H9 (cell line): ENCODE measurements at regions not wholly inside any gene's neighbourhood (a gene's known extent, or its start where the extent isn't known, plus 50 kb on each side); places are given as distances from the start of the nearest gene placed in this dataset.

Source experiments
- DNase-seq: peaks from one replicate; pipeline ENCODE4 v3.0.0-alpha.2; 2017
- H2AFZ ChIP-seq: one replicate; pipeline ENCODE4 v1.6.1; 2013; ENCODE audit warnings: mild to moderate bottlenecking, low read length, control low read depth, moderate library complexity
- H2AK5ac ChIP-seq: 2 replicates; pipeline ENCODE4 v1.6.1; 2013; ENCODE audit warnings: low read length, control low read depth, mixed read lengths; ENCODE audit not compliant: insufficient read length
- H2BK120ac ChIP-seq: one replicate; pipeline ENCODE4 v1.6.1; 2013; ENCODE audit warnings: low read depth, mild to moderate bottlenecking, low read length, control low read depth, inconsistent platforms; ENCODE audit not compliant: poor library complexity, severe bottlenecking
- H2BK12ac ChIP-seq: 2 replicates; pipeline ENCODE4 v1.6.1; 2013; ENCODE audit warnings: low read length, control low read depth, mixed read lengths, low read depth; ENCODE audit not compliant: insufficient read length
- H2BK15ac ChIP-seq: 2 replicates; pipeline ENCODE4 v1.6.1; 2013; ENCODE audit warnings: low read depth, low read length, control low read depth
- H2BK20ac ChIP-seq: one replicate; pipeline ENCODE4 v1.6.1; 2013; ENCODE audit warnings: low read depth, mild to moderate bottlenecking, low read length, control low read depth, inconsistent platforms; ENCODE audit not compliant: poor library complexity, severe bottlenecking
- H2BK5ac ChIP-seq: 2 replicates; pipeline ENCODE4 v1.6.1; 2013; ENCODE audit warnings: low read length, control low read depth, mixed read lengths; ENCODE audit not compliant: insufficient read length
- H3K14ac ChIP-seq: 2 replicates; pipeline ENCODE4 v1.6.1; 2013; ENCODE audit warnings: low read length, control low read depth; ENCODE audit not compliant: insufficient read depth
- H3K18ac ChIP-seq: 2 replicates; pipeline ENCODE4 v1.6.1; 2013; ENCODE audit warnings: low read depth, mild to moderate bottlenecking, mixed read lengths, low read length, control low read depth; ENCODE audit not compliant: insufficient read length
- H3K23ac ChIP-seq: 2 replicates; pipeline ENCODE4 v1.6.1; 2013; ENCODE audit warnings: low read length, control low read depth, mixed read lengths, low read depth; ENCODE audit not compliant: insufficient read length
- H3K23me2 ChIP-seq: 2 replicates; pipeline ENCODE4 v1.6.1; 2013; ENCODE audit warnings: low read depth, mild to moderate bottlenecking, mixed read lengths, low read length, control low read depth; ENCODE audit not compliant: insufficient read length, poor library complexity, severe bottlenecking
- H3K27ac ChIP-seq: 2 replicates; pipeline ENCODE4 v1.5.1; 2013; ENCODE audit warnings: low read length, control low read depth, mixed read lengths, low read depth; ENCODE audit not compliant: insufficient read length
- H3K27me3 ChIP-seq: 2 replicates; pipeline ENCODE4 v1.6.1; 2013; ENCODE audit warnings: low read length, control low read depth, inconsistent platforms; ENCODE audit not compliant: insufficient read depth
- H3K4ac ChIP-seq: 2 replicates; pipeline ENCODE4 v1.6.1; 2013; ENCODE audit warnings: low read depth, mild to moderate bottlenecking, control low read depth, inconsistent platforms, low read length, moderate library complexity
- H3K4me1 ChIP-seq: 2 replicates; pipeline ENCODE4 v1.6.1; 2013; ENCODE audit warnings: low read length, control low read depth, inconsistent platforms; ENCODE audit not compliant: insufficient read depth
- H3K4me2 ChIP-seq: 2 replicates; pipeline ENCODE4 v1.6.1; 2013; ENCODE audit warnings: low read length, control low read depth, mixed read lengths; ENCODE audit not compliant: insufficient read length, insufficient read depth
- H3K56ac ChIP-seq: 2 replicates; pipeline ENCODE4 v1.6.1; 2013; ENCODE audit warnings: low read depth, mild to moderate bottlenecking, mixed read lengths, low read length, control low read depth; ENCODE audit not compliant: insufficient read length
- H3K79me1 ChIP-seq: 2 replicates; pipeline ENCODE4 v1.6.1; 2013; ENCODE audit warnings: low read depth, mild to moderate bottlenecking, moderate library complexity, low read length, control low read depth, inconsistent platforms; ENCODE audit not compliant: insufficient read depth, poor library complexity, severe bottlenecking
- H3K79me2 ChIP-seq: 2 replicates; pipeline ENCODE4 v1.6.1; 2013; ENCODE audit warnings: low read length, control low read depth, inconsistent platforms; ENCODE audit not compliant: insufficient read depth
- H3K9ac ChIP-seq: 2 replicates; pipeline ENCODE4 v1.6.1; 2013; ENCODE audit warnings: low read length, control low read depth, mixed read lengths; ENCODE audit not compliant: insufficient read length; ENCODE audit errors: extremely low read depth
- H3K9me3 ChIP-seq: one replicate; pipeline ENCODE4 v1.6.1; 2013; ENCODE audit warnings: low read depth, low read length, inconsistent platforms; ENCODE audit not compliant: control insufficient read depth
- H3T11ph ChIP-seq: one replicate; pipeline ENCODE4 v1.6.1; 2013; ENCODE audit warnings: mild to moderate bottlenecking, low read length, control low read depth, inconsistent platforms
- H4K20me1 ChIP-seq: one replicate; pipeline ENCODE4 v1.6.1; 2013; ENCODE audit not compliant: control insufficient read depth, insufficient read length, insufficient read depth
- H4K5ac ChIP-seq: 2 replicates; pipeline ENCODE4 v1.6.1; 2013; ENCODE audit warnings: low read depth, mild to moderate bottlenecking, mixed read lengths, low read length, control low read depth; ENCODE audit not compliant: insufficient read length
- H4K8ac ChIP-seq: replicated peaks from 2 replicates; pipeline ENCODE4 v1.6.1; 2013; ENCODE audit warnings: low read length, control low read depth, mixed read lengths, low read depth; ENCODE audit not compliant: insufficient read length
- H4K91ac ChIP-seq: 2 replicates; pipeline ENCODE4 v1.6.1; 2013; ENCODE audit warnings: low read depth, mild to moderate bottlenecking, moderate library complexity, mixed read lengths, low read length, control low read depth; ENCODE audit not compliant: insufficient read length
- H3K27ac Mint-ChIP-seq, 3 experiments: 2 replicates in 2 of 3; 3 replicates in 1 of 3; pipeline ENCODE4 v1.8.0; 2020 to 2021; ENCODE audit warnings: mixed read lengths in 3 of 3, mild to moderate bottlenecking in 1 of 3, moderate library complexity in 1 of 3
- H3K27me3 Mint-ChIP-seq: 2 replicates; pipeline ENCODE4 v1.8.0; 2021; ENCODE audit warnings: low read depth, mild to moderate bottlenecking, moderate library complexity, mixed read lengths
- H3K36me3 Mint-ChIP-seq, 3 experiments: 2 replicates in 2 of 3; 3 replicates in 1 of 3; pipeline ENCODE4 v1.8.0; 2020 to 2021; ENCODE audit warnings: low read depth in 3 of 3, mixed read lengths in 3 of 3; ENCODE audit not compliant: insufficient read depth in 1 of 3
- H3K4me1 Mint-ChIP-seq, 2 experiments: 2 replicates each; pipeline ENCODE4 v1.8.0; 2020; ENCODE audit warnings: mixed read lengths in 2 of 2
- H3K4me3 Mint-ChIP-seq, 2 experiments: 2 replicates in 1 of 2; 3 replicates in 1 of 2; pipeline ENCODE4 v1.8.0; 2020 to 2021; ENCODE audit warnings: mild to moderate bottlenecking in 2 of 2, mixed read lengths in 2 of 2, moderate library complexity in 1 of 2
- H3K9me3 Mint-ChIP-seq, 2 experiments: 2 replicates in 1 of 2; 3 replicates in 1 of 2; pipeline ENCODE4 v1.8.0; 2020; ENCODE audit warnings: mild to moderate bottlenecking in 2 of 2, mixed read lengths in 2 of 2, moderate library complexity in 1 of 2
- WGBS: extraction: QIAGEN DNeasy Blood & Tissue Kit; methylation state at CpG from one replicate; pipeline ENCODE4 v1.1.7; 2013; ENCODE audit warnings: missing lambda C conversion rate, low lambda C conversion rate, mixed read lengths; ENCODE audit not compliant: insufficient read length; ENCODE audit errors: extremely low coverage; 5-methylcytosine and 5-hydroxymethylcytosine counted together
- TF ChIP-seq, protein P1 (sequence below): fragments of 200-600 bp; sonication (generic); conservative IDR thresholded peaks from 3 replicates; pipeline ENCODE4 v1.8.0; 2021; ENCODE audit warnings: antibody characterized with exemption, mild to moderate bottlenecking

DNA sequence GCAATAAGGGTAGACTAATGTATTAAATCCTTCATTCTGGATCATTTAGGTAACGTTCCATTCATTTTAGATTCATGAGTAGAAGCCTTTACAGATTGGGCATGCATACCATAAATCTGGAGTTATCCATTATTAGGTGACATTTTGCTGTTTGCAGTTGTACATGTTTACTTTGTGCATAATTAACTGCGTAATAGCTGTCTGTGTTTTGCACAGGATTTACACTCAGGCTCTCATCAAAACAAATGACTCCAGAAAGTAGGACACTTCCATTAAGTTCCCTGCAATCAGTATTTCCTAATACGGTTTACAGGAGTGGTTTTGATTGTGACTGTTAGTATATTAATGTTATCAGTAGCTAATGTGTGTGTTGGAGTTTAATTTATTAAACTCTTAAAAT is 997.4 kb downstream of the HACE1 start:
- no peaks in the 10 kb centered on the region for H4K20me1 ChIP-seq
- no peak overlapping the region for H2AFZ ChIP-seq
- TF ChIP-seq, protein P1, sequence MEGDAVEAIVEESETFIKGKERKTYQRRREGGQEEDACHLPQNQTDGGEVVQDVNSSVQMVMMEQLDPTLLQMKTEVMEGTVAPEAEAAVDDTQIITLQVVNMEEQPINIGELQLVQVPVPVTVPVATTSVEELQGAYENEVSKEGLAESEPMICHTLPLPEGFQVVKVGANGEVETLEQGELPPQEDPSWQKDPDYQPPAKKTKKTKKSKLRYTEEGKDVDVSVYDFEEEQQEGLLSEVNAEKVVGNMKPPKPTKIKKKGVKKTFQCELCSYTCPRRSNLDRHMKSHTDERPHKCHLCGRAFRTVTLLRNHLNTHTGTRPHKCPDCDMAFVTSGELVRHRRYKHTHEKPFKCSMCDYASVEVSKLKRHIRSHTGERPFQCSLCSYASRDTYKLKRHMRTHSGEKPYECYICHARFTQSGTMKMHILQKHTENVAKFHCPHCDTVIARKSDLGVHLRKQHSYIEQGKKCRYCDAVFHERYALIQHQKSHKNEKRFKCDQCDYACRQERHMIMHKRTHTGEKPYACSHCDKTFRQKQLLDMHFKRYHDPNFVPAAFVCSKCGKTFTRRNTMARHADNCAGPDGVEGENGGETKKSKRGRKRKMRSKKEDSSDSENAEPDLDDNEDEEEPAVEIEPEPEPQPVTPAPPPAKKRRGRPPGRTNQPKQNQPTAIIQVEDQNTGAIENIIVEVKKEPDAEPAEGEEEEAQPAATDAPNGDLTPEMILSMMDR: no peak
- H3K79me1 ChIP-seq: no peaks in the 10 kb centered on the region
- H3K27ac ChIP-seq: no peak overlapping the region
- H3K4me2 ChIP-seq: no peak overlapping the region
- no peaks in the 10 kb centered on the region for H3K9me3 ChIP-seq
- H3K27me3 ChIP-seq: no peaks in the 10 kb centered on the region
- no peak overlapping the region for H2BK120ac ChIP-seq
- no peak overlapping the region for H2BK5ac ChIP-seq
- no peaks in the 10 kb centered on the region for H3K23me2 ChIP-seq
- H3K9me3 Mint-ChIP-seq: no peaks in the 10 kb centered on the region
- no CpG with 5 or more reads among the region's 3 CpGs for WGBS
- H3K18ac ChIP-seq: no peak overlapping the region
- no peaks in the 10 kb centered on the region for H3K79me2 ChIP-seq
- no peak overlapping the region for H4K5ac ChIP-seq
- H3T11ph ChIP-seq: no peak overlapping the region
- no peak overlapping the region for H2AK5ac ChIP-seq
- H3K14ac ChIP-seq: no peak overlapping the region
- no peak overlapping the region for H4K91ac ChIP-seq
- no peak overlapping the region for H3K56ac ChIP-seq
- no peak overlapping the region for H3K9ac ChIP-seq
- H2BK20ac ChIP-seq: no peak overlapping the region
- no peak overlapping the region for H3K4ac ChIP-seq
- no peak overlapping the region for H4K8ac ChIP-seq
- H3K4me1 ChIP-seq: no peaks in the 10 kb centered on the region
- H3K23ac ChIP-seq: no peak overlapping the region
- H3K4me1 Mint-ChIP-seq: no peaks in the 10 kb centered on the region
- no peaks in the 10 kb centered on the region for H3K27me3 Mint-ChIP-seq
- H3K27ac Mint-ChIP-seq: no peak overlapping the region
- H2BK12ac ChIP-seq: no peak overlapping the region
- no peak overlapping the region for H3K4me3 Mint-ChIP-seq
- H2BK15ac ChIP-seq: no peak overlapping the region
- DNase-seq: no peak
- no peaks in the 10 kb centered on the region for H3K36me3 Mint-ChIP-seq
